K562 (cell line): ENCODE measurements at regions not wholly inside any gene's neighbourhood (a gene's known extent, or its start where the extent isn't known, plus 50 kb on each side); places are given as distances from the start of the nearest gene placed in this dataset.

Experiments
- ATAC-seq: fragments of 200-7000 bp; cut with Tn5 transposase; 3 replicates; pipeline ENCODE4 v1.9.1; 2020; ENCODE audit warnings: moderate library complexity
- BruUV-seq: library from RNA; stranded (reverse); fragments of 400-500 nt; replicated peaks from 2 replicates; lab custom pipeline; 2021; lab: Mats Ljungman, UMichigan
- CTCF ChIA-PET: fragments of 300-600 bp; formaldehyde crosslinking; extraction: SDS; loops from one replicate; lab custom pipeline; 2021; ENCODE audit warnings: low intra/inter-chr PET ratio; lab: Yijun Ruan, JAX
- POLR2A ChIA-PET: fragments of 300-600, 350-650 bp; sonication (Branson Sonifier 250); formaldehyde crosslinking; extraction: SDS; loops from one replicate; lab custom pipeline; 2021; ENCODE audit warnings: antibody characterized with exemption, inconsistent platforms; lab: Yijun Ruan, JAX
- DNase-seq, 4 experiments: peaks; one replicate each; pipeline versions ENCODE4 v3.0.0 to v3.0.0-alpha.2; 2011 to 2018; ENCODE audit warnings: low spot score in 3 of 4, mixed read lengths in 3 of 4; ENCODE audit errors: extremely low read depth in 1 of 4
- FAIRE-seq: peaks from 2 replicates; lab custom pipeline; 2011; peaks lifted over from hg19 to GRCh38; lab: Jason Lieb, UNC
- H2AFZ ChIP-seq: 2 replicates; pipeline ENCODE4 v1.6.0; 2011; ENCODE audit warnings: low read depth, low read length, control low read depth, inconsistent platforms
- H3K27ac ChIP-seq: fragments of 200-600 bp; 3 replicates; pipeline ENCODE4 v1.8.0; 2011; ENCODE audit warnings: low read depth, mild to moderate bottlenecking, control low read depth, inconsistent platforms, low read length, moderate library complexity, mixed read lengths; ENCODE audit errors: extremely low read depth
- H3K27me3 ChIP-seq, 2 experiments: fragments of 300-600 bp in 1 of 2; 2 replicates in 1 of 2; 3 replicates in 1 of 2; pipeline versions ENCODE4 v1.6.0 to v1.8.0; 2011; ENCODE audit warnings: inconsistent platforms in 2 of 2, low read length in 2 of 2, mild to moderate bottlenecking in 1 of 2, mixed read lengths in 1 of 2, moderate library complexity in 1 of 2; ENCODE audit not compliant: control insufficient read depth in 2 of 2, insufficient read depth in 2 of 2
- H3K36me3 ChIP-seq: fragments of 300-600 bp; 3 replicates; pipeline ENCODE4 v1.8.0; 2011; ENCODE audit warnings: mild to moderate bottlenecking, low read length, inconsistent platforms; ENCODE audit not compliant: control insufficient read depth, insufficient read depth
- H3K4me1 ChIP-seq, 2 experiments: fragments of 200-600 bp in 1 of 2; replicated peaks in 1 of 2; 2 replicates in 1 of 2; 3 replicates in 1 of 2; pipeline versions ENCODE4 v1.5.1 to v1.8.0; 2011; ENCODE audit warnings: inconsistent platforms in 2 of 2, low read length in 2 of 2, mild to moderate bottlenecking in 1 of 2, mixed read lengths in 1 of 2, moderate library complexity in 1 of 2; ENCODE audit not compliant: control insufficient read depth in 2 of 2, insufficient read depth in 2 of 2
- H3K4me2 ChIP-seq: 2 replicates; pipeline ENCODE4 v1.6.1; 2011; ENCODE audit warnings: low read length, control low read depth, inconsistent platforms, mixed read lengths; ENCODE audit not compliant: insufficient read depth
- H3K4me3 ChIP-seq: fragments of 200-600 bp; sonication (generic), shearing (Covaris generic); 2 replicates; pipeline ENCODE4 v1.5.1; 2016; ENCODE audit warnings: control low read depth, inconsistent platforms
- H3K79me2 ChIP-seq: fragments of 200-600 bp; 3 replicates; pipeline ENCODE4 v1.8.0; 2011; ENCODE audit warnings: low read length, inconsistent platforms; ENCODE audit not compliant: control insufficient read depth, insufficient read depth
- H3K9ac ChIP-seq, 2 experiments: 2 replicates each; pipeline versions ENCODE4 v1.6.0 to v1.6.1; 2011; ENCODE audit warnings: low read depth in 2 of 2, low read length in 2 of 2, control low read depth in 1 of 2, inconsistent platforms in 1 of 2, mild to moderate bottlenecking in 1 of 2, mixed read lengths in 1 of 2; ENCODE audit not compliant: insufficient read depth in 1 of 2
- H3K9me1 ChIP-seq: one replicate; pipeline ENCODE4 v1.6.0; 2011; ENCODE audit warnings: inconsistent platforms, mild to moderate bottlenecking, low read length, moderate library complexity; ENCODE audit not compliant: control insufficient read depth, insufficient read depth
- H3K9me3 ChIP-seq: replicated peaks from 2 replicates; pipeline ENCODE4 v1.5.1; 2011; ENCODE audit warnings: low read depth, low read length, inconsistent platforms; ENCODE audit not compliant: control insufficient read depth, insufficient read depth
- H4K20me1 ChIP-seq: replicated peaks from 2 replicates; pipeline ENCODE4 v1.6.1; 2011; ENCODE audit warnings: low read length, inconsistent platforms, mixed read lengths; ENCODE audit not compliant: control insufficient read depth, insufficient read depth
- ATF4 ChIP-seq: fragments of 450-650 bp; formaldehyde crosslinking; IDR thresholded peaks from 2 replicates; pipeline ENCODE4 v1.4.0; 2022; ENCODE audit warnings: mild to moderate bottlenecking, moderate library complexity
- CEBPB ChIP-seq: fragments of 450-650 bp; IDR thresholded peaks from 2 replicates; pipeline ENCODE4 v1.6.1; 2016; ENCODE audit warnings: missing genetic modification characterization, missing compliant biosample characterization
- CEBPG ChIP-seq, 3 experiments: fragments of 200-800 bp in 1 of 3; sonication (Bioruptor generic) in 1 of 3; sonication (generic) in 1 of 3; formaldehyde crosslinking in 1 of 3; IDR thresholded peaks in 2 of 3; conservative IDR thresholded peaks in 1 of 3; 2 replicates each; pipeline versions ENCODE4 v1.6.1 to v1.8.0; 2016 to 2022; ENCODE audit warnings: missing compliant biosample characterization in 2 of 3, missing genetic modification characterization in 2 of 3, mild to moderate bottlenecking in 1 of 3, missing genetic modification reagents in 1 of 3
- CTCF ChIP-seq, 3 experiments: IDR thresholded peaks in 2 of 3; conservative IDR thresholded peaks in 1 of 3; 2 replicates each; pipeline ENCODE4 v1.5.1; 2011 to 2012; ENCODE audit warnings: low read length in 3 of 3, mild to moderate bottlenecking in 3 of 3, control low read depth in 2 of 3, improper control_type of control experiment in 1 of 3, inconsistent platforms in 1 of 3, low read depth in 1 of 3, mixed read lengths in 1 of 3, moderate library complexity in 1 of 3; ENCODE audit not compliant: insufficient read depth in 2 of 3
- DDX20 ChIP-seq: fragments of 450-650 bp; IDR thresholded peaks from 2 replicates; pipeline ENCODE4 v1.6.1; 2016; ENCODE audit warnings: missing genetic modification characterization, low read depth, mild to moderate bottlenecking, missing compliant biosample characterization, moderate library complexity
- DEAF1 ChIP-seq: fragments of 450-650 bp; formaldehyde crosslinking; IDR thresholded peaks from 2 replicates; pipeline ENCODE4 v1.4.0; 2020; ENCODE audit warnings: mild to moderate bottlenecking, moderate library complexity
- GTF2B ChIP-seq: IDR thresholded peaks from 2 replicates; pipeline ENCODE4 v1.6.1; 2011; ENCODE audit not compliant: insufficient read length; ENCODE audit errors: extremely low read depth
- KDM5B ChIP-seq: fragments of 200-600 bp; sonication (generic); IDR thresholded peaks from 2 replicates; pipeline ENCODE4 v1.6.1; 2012; ENCODE audit warnings: low read depth, mild to moderate bottlenecking, moderate library complexity, low read length, control low read depth, inconsistent platforms; ENCODE audit not compliant: insufficient replicate concordance
- PRMT5 ChIP-seq: sonication (generic); formaldehyde crosslinking; IDR thresholded peaks from 2 replicates; pipeline ENCODE4 v1.5.0; 2020; ENCODE audit warnings: missing genetic modification reagents
- RAD21 ChIP-seq, 2 experiments: fragments of 250-450 bp in 1 of 2; fragments of 450-650 bp in 1 of 2; sonication (Bioruptor Pico) in 1 of 2; formaldehyde crosslinking in 1 of 2; IDR thresholded peaks in 1 of 2; conservative IDR thresholded peaks in 1 of 2; 2 replicates each; pipeline versions ENCODE4 v1.4.0 to v1.8.0; 2020 to 2022; ENCODE audit warnings: mild to moderate bottlenecking in 2 of 2, moderate library complexity in 1 of 2
- RBM25 ChIP-seq: fragments of 200-400 bp; formaldehyde crosslinking; IDR thresholded peaks from 2 replicates; pipeline ENCODE4 v1.6.1; 2018; ENCODE audit warnings: low read length, low read depth, moderate library complexity; ENCODE audit not compliant: severe bottlenecking
- SRSF9 ChIP-seq: fragments of 200-400 bp; formaldehyde crosslinking; IDR thresholded peaks from 2 replicates; pipeline ENCODE4 v1.6.1; 2017; ENCODE audit warnings: low read depth, low read length, borderline replicate concordance
- ZNF507 ChIP-seq: conservative IDR thresholded peaks from 2 replicates; pipeline ENCODE4 v1.6.1; 2017; ENCODE audit warnings: missing genetic modification characterization, missing compliant biosample characterization
- ZNF511 ChIP-seq: sonication (generic); formaldehyde crosslinking; IDR thresholded peaks from 2 replicates; pipeline ENCODE4 v1.8.0; 2022; ENCODE audit warnings: mild to moderate bottlenecking, missing genetic modification reagents
- WGBS: fragments of 100-300 bp; shearing (Covaris generic); methylation state at CpG from one replicate; pipeline ENCODE4 v1.1.6; 2016; ENCODE audit warnings: low coverage, mixed read lengths; ENCODE audit not compliant: insufficient coverage; ENCODE audit errors: missing lambda C conversion rate; 5-methylcytosine and 5-hydroxymethylcytosine counted together
- in situ Hi-C: fragments of 300-500 bp; cut with MboI; formaldehyde crosslinking; loops from 4 replicates; pipeline ENCODE4 v1.15.0; 2018; ENCODE audit warnings: inconsistent platforms, mixed read lengths
- intact Hi-C: fragments of 100-400 bp; cut with micrococcal nuclease; formaldehyde crosslinking; loops from 2 replicates; pipeline ENCODE4 v1.14.2; 2022

GRCh38 chr3:8324747-8325146, 176.9 kb upstream of the LMCD1 start:
- ChIA-PET POLR2A (no interaction called here), CTCF (interaction anchor here (0.6 to 1.3 kb wide), 3 partner anchors 92 to 1562 kb away, joined by 4 to 8 read pairs (median 6); no protein-coding TSS in a partner anchor)
- FAIRE-seq: no peak
- H3K9me3 ChIP-seq: no peaks in the 10 kb centered on the region; the same call in 1 of the 2 replicates
- H3K9ac ChIP-seq: no peak overlapping the region
- no peak overlapping the region for H3K27ac ChIP-seq
- H3K79me2 ChIP-seq: no peaks in the 10 kb centered on the region
- no peak overlapping the region for H2AFZ ChIP-seq
- H3K4me3 ChIP-seq: no peak overlapping the region
- intact Hi-C loops: loop anchor here (10.0 kb wide), 1 partner anchor 300 kb away; no protein-coding TSS in a partner anchor
- ATAC-seq: peak; percentile 59; the same call in 2 of the 3 replicates
- no peaks in the 10 kb centered on the region for H3K36me3 ChIP-seq
- no peak for DNase-seq
- no peaks in the 10 kb centered on the region for H4K20me1 ChIP-seq
- H3K4me2 ChIP-seq: no peak overlapping the region
- no peaks in the 10 kb centered on the region for H3K9me1 ChIP-seq
- no TSS peak for BruUV-seq
- no peaks in the 10 kb centered on the region for H3K4me1 ChIP-seq
- in situ Hi-C loops: no loop called here
- TF ChIP-seq ATF4 (CRISPR knock-in tag) (peak; percentile 72; the same call in 1 of the 2 replicates), DEAF1 (CRISPR knock-in tag) (peak; percentile 37; the same call in 1 of the 2 replicates), CEBPG (CRISPR knock-in tag; IDR thresholded peaks at IDR 0.05) (no peak), CEBPG (tag; conservative IDR thresholded peaks at IDR 0.05 in 1 of 2, IDR thresholded peaks at IDR 0.05 in 1 of 2) (0 out of 4 replicates have a peak, but pooled peaks have one; percentile 13 to 23), GTF2B (no peak), CTCF (IDR thresholded peaks at IDR 0.05 in 2 of 3, conservative IDR thresholded peaks at IDR 0.05 in 1 of 3; ENCODE audit: insufficient read depth in 2 of 3, low read depth in 1 of 3, low read length in 3 of 3) (0 out of 6 replicates have a peak, but pooled peaks of 1 of the 3 experiments have one; percentile 27), KDM5B (no peak), RAD21 (CRISPR knock-in tag; conservative IDR thresholded peaks at IDR 0.05 in 1 of 2, IDR thresholded peaks at IDR 0.05 in 1 of 2) (peak; percentile 80 to 90), SRSF9 (no peak), ZNF511 (CRISPR knock-in tag) (no peak), RBM25 (no peak), CEBPB (peak; percentile 11; the same call in 1 of the 2 replicates), ZNF507 (tag) (no peak), DDX20 (tag) (no peak), PRMT5 (CRISPR knock-in tag) (no peak)
- WGBS: 3% methylated on average over 3 of the region's 3 CpGs
- no peaks in the 10 kb centered on the region for H3K27me3 ChIP-seq
